HepG2 (cell line): ENCODE measurements at regions not wholly inside any gene's neighbourhood (a gene's known extent, or its start where the extent isn't known, plus 50 kb on each side); places are given as distances from the start of the nearest gene placed in this dataset.

Experiments
- ATAC-seq: fragments of 200-7000 bp; cut with Tn5 transposase; 3 replicates; pipeline ENCODE4 v1.9.1; 2020; ENCODE audit warnings: mild to moderate bottlenecking, moderate library complexity
- BruUV-seq: library from RNA; stranded (reverse); fragments of 400-500 nt; replicated peaks from 2 replicates; lab custom pipeline; 2021; lab: Mats Ljungman, UMichigan
- CTCF ChIA-PET: fragments of 300-600 bp; formaldehyde crosslinking; extraction: SDS; loops from one replicate; lab custom pipeline; 2021; ENCODE audit warnings: low total read pairs, inconsistent platforms, low intra/inter-chr PET ratio; lab: Yijun Ruan, JAX
- POLR2A ChIA-PET: fragments of 350-600 bp; sonication (Branson Sonifier 250); formaldehyde crosslinking; loops from one replicate; lab custom pipeline; 2020; ENCODE audit warnings: antibody characterized with exemption, inconsistent platforms; lab: Yijun Ruan, JAX
- DNase-seq: peaks from one replicate; pipeline ENCODE4 v3.0.0-alpha.2; 2015; ENCODE audit warnings: low spot score
- FAIRE-seq: peaks from 3 replicates; lab custom pipeline; 2011; peaks lifted over from hg19 to GRCh38; lab: Jason Lieb, UNC
- H2AFZ ChIP-seq: one replicate; pipeline ENCODE4 v1.6.1; 2011; ENCODE audit warnings: low read length, inconsistent platforms
- H3K27ac ChIP-seq: fragments of 300-600 bp; 3 replicates; pipeline ENCODE4 v1.8.0; 2011; ENCODE audit warnings: mixed run types, mild to moderate bottlenecking, mixed read lengths, low read length, inconsistent platforms; ENCODE audit not compliant: insufficient read depth; ENCODE audit errors: extremely low read length
- H3K27me3 ChIP-seq, 2 experiments: fragments of 200-600 bp in 1 of 2; 2 replicates in 1 of 2; 3 replicates in 1 of 2; pipeline versions ENCODE4 v1.6.0 to v1.8.0; 2011; ENCODE audit warnings: low read length in 2 of 2, mild to moderate bottlenecking in 2 of 2, moderate library complexity in 2 of 2, inconsistent platforms in 1 of 2; ENCODE audit not compliant: insufficient read depth in 2 of 2, control insufficient read depth in 1 of 2
- H3K36me3 ChIP-seq, 2 experiments: fragments of 200-600 bp in 1 of 2; replicated peaks in 1 of 2; 2 replicates in 1 of 2; 3 replicates in 1 of 2; pipeline versions ENCODE4 v1.5.1 to v1.8.0; 2011; ENCODE audit warnings: low read length in 2 of 2, inconsistent platforms in 1 of 2; ENCODE audit not compliant: insufficient read depth in 2 of 2, control insufficient read depth in 1 of 2
- H3K4me1 ChIP-seq: 2 replicates; pipeline ENCODE4 v1.5.1; 2012; ENCODE audit warnings: low read length, inconsistent platforms; ENCODE audit not compliant: insufficient read depth
- H3K4me2 ChIP-seq: 2 replicates; pipeline ENCODE4 v1.6.0; 2011; ENCODE audit warnings: low read depth, low read length, inconsistent platforms
- H3K4me3 ChIP-seq, 3 experiments: fragments of 200-600 bp in 1 of 3; sonication (generic), shearing (Covaris generic) in 1 of 3; replicated peaks in 1 of 3; 2 replicates each; pipeline ENCODE4 v1.5.1; 2011 to 2016; ENCODE audit warnings: low read length in 3 of 3, inconsistent platforms in 2 of 3, low read depth in 2 of 3, mild to moderate bottlenecking in 2 of 3, control low read depth in 1 of 3, mixed read lengths in 1 of 3; ENCODE audit not compliant: insufficient read depth in 1 of 3
- H3K79me2 ChIP-seq: one replicate; pipeline ENCODE4 v1.6.1; 2011; ENCODE audit warnings: low read length, inconsistent platforms; ENCODE audit not compliant: insufficient read depth
- H3K9ac ChIP-seq: 2 replicates; pipeline ENCODE4 v1.6.0; 2011; ENCODE audit warnings: mild to moderate bottlenecking, low read depth, low read length, inconsistent platforms; ENCODE audit not compliant: insufficient read depth
- H3K9me3 ChIP-seq: 2 replicates; pipeline ENCODE4 v1.5.1; 2012; ENCODE audit warnings: mild to moderate bottlenecking, low read length
- H4K20me1 ChIP-seq: 2 replicates; pipeline ENCODE4 v1.6.0; 2011; ENCODE audit warnings: inconsistent platforms, mild to moderate bottlenecking, low read length, moderate library complexity; ENCODE audit not compliant: insufficient read depth
- FOXJ3 ChIP-seq: sonication (generic); formaldehyde crosslinking; IDR thresholded peaks from 2 replicates; pipeline ENCODE4 v1.4.0; 2020; ENCODE audit warnings: missing genetic modification reagents, mild to moderate bottlenecking, borderline replicate concordance
- HNRNPK ChIP-seq: fragments of 200-400 bp; formaldehyde crosslinking; IDR thresholded peaks from 2 replicates; pipeline ENCODE4 v1.6.1; 2018; ENCODE audit warnings: low read length, low read depth, moderate library complexity, mild to moderate bottlenecking; ENCODE audit not compliant: poor library complexity, severe bottlenecking
- REL ChIP-seq: sonication (generic); formaldehyde crosslinking; conservative IDR thresholded peaks from 2 replicates; pipeline ENCODE4 v1.8.0; 2022; ENCODE audit warnings: mild to moderate bottlenecking, missing genetic modification reagents, moderate library complexity
- ZNF17 ChIP-seq: sonication (generic); formaldehyde crosslinking; IDR thresholded peaks from 2 replicates; pipeline ENCODE4 v1.5.0; 2020; ENCODE audit warnings: mild to moderate bottlenecking, missing genetic modification reagents
- WGBS: methylation state at CpG from one replicate; pipeline ENCODE4 v1.1.6; 2017; ENCODE audit warnings: low lambda C conversion rate; 5-methylcytosine and 5-hydroxymethylcytosine counted together
- in situ Hi-C: cut with HindIII; loops from 2 replicates; pipeline ENCODE4 v1.10.0; 2017; ENCODE audit warnings: low pct_unique_long_range_greater_than_20kb; ENCODE audit not compliant: extremely low pct_ligation_motif_present
- intact Hi-C: fragments of 100-400 bp; cut with micrococcal nuclease; formaldehyde crosslinking; loops from one replicate; pipeline ENCODE4 v1.10.0; 2022; ENCODE audit not compliant: unreplicated experiment
- TF ChIP-seq, protein P1 (sequence below): sonication (generic); formaldehyde crosslinking; IDR thresholded peaks from 2 replicates; pipeline ENCODE4 v1.4.0; 2020; ENCODE audit warnings: missing genetic modification reagents
- TF ChIP-seq, protein P2 (sequence below): sonication (generic); formaldehyde crosslinking; IDR thresholded peaks from 2 replicates; pipeline ENCODE4 v1.4.0; 2020; ENCODE audit warnings: mild to moderate bottlenecking, missing genetic modification reagents, borderline replicate concordance
- TF ChIP-seq, protein P3 (sequence below): sonication (generic); formaldehyde crosslinking; IDR thresholded peaks from 2 replicates; pipeline ENCODE4 v1.4.0; 2020; ENCODE audit warnings: mild to moderate bottlenecking, low read depth, missing genetic modification reagents
- TF ChIP-seq, protein P4 (sequence below): IDR thresholded peaks from 2 replicates; pipeline ENCODE4 v1.6.1; 2012; ENCODE audit warnings: inconsistent platforms

DNA sequence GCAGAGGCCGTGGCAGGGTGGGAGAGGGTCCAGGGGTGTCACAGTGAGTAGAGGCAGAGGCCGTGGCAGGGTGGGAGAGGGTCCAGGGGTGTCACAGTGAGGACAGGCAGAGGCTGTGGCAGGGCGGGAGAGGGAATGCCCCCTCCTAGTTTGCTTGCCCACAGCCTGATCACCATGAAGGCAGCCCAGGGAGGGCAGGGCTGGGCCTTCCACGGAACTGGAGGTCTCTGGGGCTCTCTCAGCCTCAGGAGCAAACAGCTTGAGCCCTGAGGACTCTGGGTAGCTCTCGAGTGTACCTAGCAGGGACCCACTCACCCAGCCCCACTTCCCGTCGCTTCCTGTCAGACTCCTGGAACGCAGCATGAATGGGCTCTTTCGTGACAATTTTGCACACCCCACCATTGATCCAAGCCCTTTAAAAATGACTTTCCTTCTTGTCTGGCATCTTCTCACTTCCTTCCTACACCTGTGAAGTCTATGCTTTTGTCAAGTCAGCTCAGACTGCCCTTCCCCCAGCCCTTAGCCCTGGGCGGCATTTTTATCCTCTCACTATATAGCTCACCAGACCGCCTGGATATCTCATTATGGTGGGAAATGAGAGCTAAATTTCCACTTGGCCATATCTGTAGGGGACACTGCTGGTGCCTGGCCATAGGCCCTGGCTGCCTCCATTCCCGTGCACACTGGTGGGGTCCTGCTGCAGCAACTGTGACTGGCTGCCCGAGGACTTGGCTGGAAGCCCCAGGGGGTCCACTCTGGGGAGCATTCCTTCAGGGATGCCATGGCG lies 140.3 kb downstream of the CDC5L start (continued):
- TF ChIP-seq, protein P1, sequence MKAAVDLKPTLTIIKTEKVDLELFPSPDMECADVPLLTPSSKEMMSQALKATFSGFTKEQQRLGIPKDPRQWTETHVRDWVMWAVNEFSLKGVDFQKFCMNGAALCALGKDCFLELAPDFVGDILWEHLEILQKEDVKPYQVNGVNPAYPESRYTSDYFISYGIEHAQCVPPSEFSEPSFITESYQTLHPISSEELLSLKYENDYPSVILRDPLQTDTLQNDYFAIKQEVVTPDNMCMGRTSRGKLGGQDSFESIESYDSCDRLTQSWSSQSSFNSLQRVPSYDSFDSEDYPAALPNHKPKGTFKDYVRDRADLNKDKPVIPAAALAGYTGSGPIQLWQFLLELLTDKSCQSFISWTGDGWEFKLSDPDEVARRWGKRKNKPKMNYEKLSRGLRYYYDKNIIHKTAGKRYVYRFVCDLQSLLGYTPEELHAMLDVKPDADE (CRISPR knock-in tag), result no peak
- TF ChIP-seq FOXJ3 (CRISPR knock-in tag) (no peak), ZNF17 (CRISPR knock-in tag) (no peak), HNRNPK (no peak)
- TF ChIP-seq, protein P2, sequence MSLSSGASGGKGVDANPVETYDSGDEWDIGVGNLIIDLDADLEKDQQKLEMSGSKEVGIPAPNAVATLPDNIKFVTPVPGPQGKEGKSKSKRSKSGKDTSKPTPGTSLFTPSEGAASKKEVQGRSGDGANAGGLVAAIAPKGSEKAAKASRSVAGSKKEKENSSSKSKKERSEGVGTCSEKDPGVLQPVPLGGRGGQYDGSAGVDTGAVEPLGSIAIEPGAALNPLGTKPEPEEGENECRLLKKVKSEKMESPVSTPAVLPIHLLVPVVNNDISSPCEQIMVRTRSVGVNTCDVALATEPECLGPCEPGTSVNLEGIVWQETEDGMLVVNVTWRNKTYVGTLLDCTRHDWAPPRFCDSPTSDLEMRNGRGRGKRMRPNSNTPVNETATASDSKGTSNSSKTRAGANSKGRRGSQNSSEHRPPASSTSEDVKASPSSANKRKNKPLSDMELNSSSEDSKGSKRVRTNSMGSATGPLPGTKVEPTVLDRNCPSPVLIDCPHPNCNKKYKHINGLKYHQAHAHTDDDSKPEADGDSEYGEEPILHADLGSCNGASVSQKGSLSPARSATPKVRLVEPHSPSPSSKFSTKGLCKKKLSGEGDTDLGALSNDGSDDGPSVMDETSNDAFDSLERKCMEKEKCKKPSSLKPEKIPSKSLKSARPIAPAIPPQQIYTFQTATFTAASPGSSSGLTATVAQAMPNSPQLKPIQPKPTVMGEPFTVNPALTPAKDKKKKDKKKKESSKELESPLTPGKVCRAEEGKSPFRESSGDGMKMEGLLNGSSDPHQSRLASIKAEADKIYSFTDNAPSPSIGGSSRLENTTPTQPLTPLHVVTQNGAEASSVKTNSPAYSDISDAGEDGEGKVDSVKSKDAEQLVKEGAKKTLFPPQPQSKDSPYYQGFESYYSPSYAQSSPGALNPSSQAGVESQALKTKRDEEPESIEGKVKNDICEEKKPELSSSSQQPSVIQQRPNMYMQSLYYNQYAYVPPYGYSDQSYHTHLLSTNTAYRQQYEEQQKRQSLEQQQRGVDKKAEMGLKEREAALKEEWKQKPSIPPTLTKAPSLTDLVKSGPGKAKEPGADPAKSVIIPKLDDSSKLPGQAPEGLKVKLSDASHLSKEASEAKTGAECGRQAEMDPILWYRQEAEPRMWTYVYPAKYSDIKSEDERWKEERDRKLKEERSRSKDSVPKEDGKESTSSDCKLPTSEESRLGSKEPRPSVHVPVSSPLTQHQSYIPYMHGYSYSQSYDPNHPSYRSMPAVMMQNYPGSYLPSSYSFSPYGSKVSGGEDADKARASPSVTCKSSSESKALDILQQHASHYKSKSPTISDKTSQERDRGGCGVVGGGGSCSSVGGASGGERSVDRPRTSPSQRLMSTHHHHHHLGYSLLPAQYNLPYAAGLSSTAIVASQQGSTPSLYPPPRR (CRISPR knock-in tag), result no peak

DNA sequence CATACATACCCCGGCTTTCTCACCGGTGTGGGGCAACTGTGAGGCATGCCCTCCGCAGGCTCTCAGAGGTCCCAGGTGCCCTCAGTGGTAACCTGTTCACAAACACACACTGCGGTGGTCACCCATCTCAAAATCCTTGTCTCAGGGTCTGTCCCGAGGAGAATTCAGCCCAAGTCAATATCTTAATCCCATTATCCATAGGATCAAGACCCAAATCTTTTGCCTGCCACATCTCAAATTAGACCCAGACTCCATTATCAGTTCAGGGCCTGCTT lies 140.8 kb downstream of the CDC5L start:
- Histone ChIP-seq H3K4me3 (no peak overlapping the region), H3K9me3 (no peaks in the 10 kb centered on the region), H4K20me1 (no peaks in the 10 kb centered on the region), H3K4me1 (no peaks in the 10 kb centered on the region), H3K9ac (no peak overlapping the region), H3K27me3 (peaks cover 4 to 65% of the 10 kb centered on the region in 2 experiments), H3K27ac (no peak overlapping the region), H2AFZ (no peak overlapping the region), H3K79me2 (no peaks in the 10 kb centered on the region), H3K36me3 (no peaks in the 10 kb centered on the region), H3K4me2 (no peak overlapping the region)
- CTCF ChIA-PET, result no interaction called here
- no peak for FAIRE-seq
- no TSS peak for BruUV-seq
- POLR2A ChIA-PET, result no interaction called here
- intact Hi-C loops (no loop called here), in situ Hi-C loops (no loop called here)
- no peak for DNase-seq
- ATAC-seq, result no peak
- WGBS, result 11% methylated on average over 4 of the region's 5 CpGs
- TF ChIP-seq, protein P3, sequence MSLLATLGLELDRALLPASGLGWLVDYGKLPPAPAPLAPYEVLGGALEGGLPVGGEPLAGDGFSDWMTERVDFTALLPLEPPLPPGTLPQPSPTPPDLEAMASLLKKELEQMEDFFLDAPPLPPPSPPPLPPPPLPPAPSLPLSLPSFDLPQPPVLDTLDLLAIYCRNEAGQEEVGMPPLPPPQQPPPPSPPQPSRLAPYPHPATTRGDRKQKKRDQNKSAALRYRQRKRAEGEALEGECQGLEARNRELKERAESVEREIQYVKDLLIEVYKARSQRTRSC, result no peak
- TF ChIP-seq, protein P4, sequence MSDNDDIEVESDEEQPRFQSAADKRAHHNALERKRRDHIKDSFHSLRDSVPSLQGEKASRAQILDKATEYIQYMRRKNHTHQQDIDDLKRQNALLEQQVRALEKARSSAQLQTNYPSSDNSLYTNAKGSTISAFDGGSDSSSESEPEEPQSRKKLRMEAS, result no peak
- no peak for TF ChIP-seq REL (CRISPR knock-in tag)
